H1 (cell line): ENCODE measurements at regions not wholly inside any gene's neighbourhood (a gene's known extent, or its start where the extent isn't known, plus 50 kb on each side); places are given as distances from the start of the nearest gene placed in this dataset.

Source experiments
- BRCA1 ChIP-seq: IDR thresholded peaks from 2 replicates; pipeline ENCODE4 v1.6.1; 2012; ENCODE audit warnings: low read depth, low read length, improper control_type of control experiment
- CBX8 ChIP-seq: fragments of 300-800, 300-1000 bp; sonication (generic); IDR thresholded peaks from 2 replicates; pipeline ENCODE4 v1.7.1; 2016; ENCODE audit warnings: low read depth, low read length, borderline replicate concordance
- HDAC6 ChIP-seq: IDR thresholded peaks from one replicate; pipeline ENCODE4 v1.7.1; 2012; ENCODE audit warnings: low read depth, mild to moderate bottlenecking, inconsistent platforms, low read length, moderate library complexity
- MAFK ChIP-seq: IDR thresholded peaks from 2 replicates; pipeline ENCODE4 v1.6.1; 2012; ENCODE audit warnings: low read depth, mild to moderate bottlenecking, improper control_type of control experiment, low read length
- RNF2 ChIP-seq: fragments of 200-900, 300-1000 bp; sonication (generic); IDR thresholded peaks from 2 replicates; pipeline ENCODE4 v1.7.1; 2016; ENCODE audit warnings: borderline replicate concordance, low read depth, mild to moderate bottlenecking, antibody characterized with exemption, low read length; ENCODE audit not compliant: poor library complexity, severe bottlenecking; ENCODE audit errors: missing control alignments
- RXRA ChIP-seq: IDR thresholded peaks from 2 replicates; pipeline ENCODE4 v1.6.1; 2011; ENCODE audit warnings: low read depth, mild to moderate bottlenecking, low read length, moderate library complexity; ENCODE audit not compliant: insufficient read depth
- SIRT6 ChIP-seq: IDR thresholded peaks from one replicate; pipeline ENCODE4 v1.7.1; 2012; ENCODE audit warnings: low read length, inconsistent platforms
- SUZ12 ChIP-seq: fragments of 200-600 bp; sonication (generic); IDR thresholded peaks from 2 replicates; pipeline ENCODE4 v1.6.1; 2012; ENCODE audit warnings: mild to moderate bottlenecking, inconsistent platforms, low read length, moderate library complexity, mixed read lengths
- TAF1 ChIP-seq: IDR thresholded peaks from 2 replicates; pipeline ENCODE4 v1.6.1; 2011; ENCODE audit warnings: mild to moderate bottlenecking, low read depth, low read length
- TAF7 ChIP-seq: optimal IDR thresholded peaks from 2 replicates; pipeline ENCODE3; 2011; ENCODE audit warnings: low read depth, mild to moderate bottlenecking, inconsistent platforms, low read length, moderate library complexity, borderline replicate concordance
- USF2 ChIP-seq: IDR thresholded peaks from 2 replicates; pipeline ENCODE4 v1.6.1; 2011; ENCODE audit warnings: low read length, improper control_type of control experiment
- ZNF274 ChIP-seq: IDR thresholded peaks from 2 replicates; pipeline ENCODE4 v1.7.0; 2012; ENCODE audit warnings: low read length, borderline replicate concordance; ENCODE audit errors: extremely low read depth

- TF ChIP-seq SIRT6, result no peak
- no peak for TF ChIP-seq CBX8
- no peak for TF ChIP-seq RXRA
- no peak for TF ChIP-seq TAF7
- TF ChIP-seq HDAC6, result no peak
- no peak for TF ChIP-seq TAF1
- TF ChIP-seq RNF2, result no peak
- TF ChIP-seq BRCA1, result no peak
- TF ChIP-seq ZNF274, result no peak
- no peak for TF ChIP-seq MAFK
- TF ChIP-seq SUZ12, result no peak
- no peak for TF ChIP-seq USF2
- TF ChIP-seq, all 59 proteins: peak for 0
Observed at GRCh38 chr13:34159946-34160345, 342.0 kb downstream of the RFC3 start (continued).
